Body of pancreas (tissue), 4 donors: ENCODE measurements at regions not wholly inside any gene's neighbourhood (a gene's known extent, or its start where the extent isn't known, plus 50 kb on each side); places are given as distances from the start of the nearest gene placed in this dataset.

Experiments used
- ATAC-seq: fragments of 150-250 bp; one replicate; pipeline ENCODE4 v1.9.1; 2016
- DNase-seq, 4 donors: peaks; one replicate each; pipeline ENCODE4 v3.0.0-alpha.2; 2019
- H3K27ac ChIP-seq, 4 donors: fragments of 200-600 bp; sonication (generic); 1 replicate in 3 of 4; 2 replicates in 1 of 4; pipeline versions ENCODE4 v1.5.1 to v1.6.1; 2016 to 2019; ENCODE audit warnings: mild to moderate bottlenecking in 1 of 4, mixed read lengths in 1 of 4, moderate library complexity in 1 of 4
- H3K27me3 ChIP-seq, 2 donors: fragments of 200-600 bp; sonication (generic); one replicate each; pipeline ENCODE4 v1.6.0; 2016; ENCODE audit warnings: mild to moderate bottlenecking in 1 of 2
- H3K36me3 ChIP-seq, 2 donors: fragments of 200-600 bp; sonication (generic); replicated peaks in 1 of 2; 2 replicates each; pipeline ENCODE4 v1.5.1; 2016; ENCODE audit warnings: low read depth in 2 of 2; ENCODE audit not compliant: insufficient read depth in 1 of 2
- H3K4me1 ChIP-seq: fragments of 200-600 bp; sonication (generic); one replicate; pipeline ENCODE4 v1.6.0; 2016
- H3K4me3 ChIP-seq, 2 donors: fragments of 200-600 bp; sonication (generic); 1 replicate in 1 of 2; 2 replicates in 1 of 2; pipeline ENCODE4 v1.5.1; 2016 to 2019
- H3K9me3 ChIP-seq, 3 donors: fragments of 200-600 bp; sonication (generic); 1 replicate in 2 of 3; 2 replicates in 1 of 3; pipeline ENCODE4 v1.5.1; 2016
- CTCF ChIP-seq, 7 experiments: fragments of 450-650 bp in 4 of 7; fragments of 200-600 bp in 3 of 7; sonication (generic) in 3 of 7; IDR thresholded peaks; one replicate each; pipeline ENCODE4 v1.5.1; 2016 to 2019; ENCODE audit warnings: antibody characterized with exemption in 7 of 7
- POLR2A ChIP-seq, 3 donors: fragments of 450-650 bp; IDR thresholded peaks; one replicate each; pipeline ENCODE4 v1.6.1; 2016; ENCODE audit warnings: antibody characterized with exemption in 3 of 3, mild to moderate bottlenecking in 2 of 3
- WGBS, 2 donors: methylation state at CpG; one replicate each; pipeline ENCODE4 v1.1.5; 2017; 5-methylcytosine and 5-hydroxymethylcytosine counted together
- intact Hi-C: fragments of 100-400 bp; cut with DNase I; formaldehyde crosslinking; loops from one replicate; pipeline ENCODE4 v1.15.1; 2023

- Histone ChIP-seq H3K27me3 (no peaks in the 10 kb centered on the region), H3K9me3 (no peaks in the 10 kb centered on the region), H3K4me1 (no peaks in the 10 kb centered on the region), H3K36me3 (no peaks in the 10 kb centered on the region), H3K4me3 (no peak overlapping the region), H3K27ac (no peak overlapping the region)
- TF ChIP-seq CTCF (IDR thresholded peaks at IDR 0.05) (no peak), POLR2A (IDR thresholded peaks at IDR 0.05) (no peak)
- intact Hi-C loops: no loop called here
- WGBS, 2 donors: 68 to 74% methylated on average over 3 of the region's 3 CpGs
- DNase-seq (no peak), ATAC-seq (no peak)
Measured at GRCh38 chr6:8943073-8943472, 507.7 kb upstream of the SLC35B3 start.

GRCh38 chr6:8941577-8941976 is 506.2 kb upstream of the SLC35B3 start:
- WGBS, 2 donors: 68 to 79% methylated on average over 2 of the region's 2 CpGs
- no peak overlapping the region for H3K27ac ChIP-seq
- TF ChIP-seq CTCF (IDR thresholded peaks at IDR 0.05) (no peak), POLR2A (IDR thresholded peaks at IDR 0.05) (no peak)
- DNase-seq (no peak), ATAC-seq (no peak)
- H3K27me3 ChIP-seq: no peaks in the 10 kb centered on the region
- H3K4me1 ChIP-seq: no peaks in the 10 kb centered on the region
- no peak overlapping the region for H3K4me3 ChIP-seq
- H3K9me3 ChIP-seq: no peaks in the 10 kb centered on the region
- intact Hi-C loops: no loop called here
- H3K36me3 ChIP-seq: no peaks in the 10 kb centered on the region

- intact Hi-C loops: no loop called here
- Histone ChIP-seq H3K27ac (no peak overlapping the region), H3K4me1 (no peaks in the 10 kb centered on the region), H3K9me3 (no peaks in the 10 kb centered on the region), H3K27me3 (no peaks in the 10 kb centered on the region), H3K36me3 (no peaks in the 10 kb centered on the region), H3K4me3 (no peak overlapping the region)
- ATAC-seq (no peak), DNase-seq (no peak)
- no peak for TF ChIP-seq CTCF (IDR thresholded peaks at IDR 0.05)
- no peak for TF ChIP-seq POLR2A (IDR thresholded peaks at IDR 0.05)
- WGBS, 2 donors: 77 to 93% methylated on average over 6 of the region's 6 CpGs
Measured at GRCh38 chr6:8940356-8940755, 505.0 kb upstream of the SLC35B3 start.

GRCh38 chr6:8939615-8940014 is 504.3 kb upstream of the SLC35B3 start:
- Histone ChIP-seq H3K27me3 (no peaks in the 10 kb centered on the region), H3K4me3 (no peak overlapping the region), H3K27ac (no peak overlapping the region), H3K36me3 (no peaks in the 10 kb centered on the region), H3K4me1 (no peaks in the 10 kb centered on the region), H3K9me3 (no peaks in the 10 kb centered on the region)
- TF ChIP-seq CTCF (IDR thresholded peaks at IDR 0.05): no peak
- no peak for TF ChIP-seq POLR2A (IDR thresholded peaks at IDR 0.05)
- ATAC-seq (peak; percentile 21), DNase-seq (peak in 1 of 4 donors; percentile 3)
- 10 to 17% methylated on average over 4 of the region's 4 CpGs for WGBS, 2 donors
- intact Hi-C loops: no loop called here

- Histone ChIP-seq H3K4me1 (no peaks in the 10 kb centered on the region), H3K36me3 (no peaks in the 10 kb centered on the region), H3K9me3 (no peaks in the 10 kb centered on the region), H3K27me3 (no peaks in the 10 kb centered on the region), H3K4me3 (no peak overlapping the region), H3K27ac (no peak overlapping the region)
- DNase-seq (no peak), ATAC-seq (no peak)
- TF ChIP-seq CTCF (IDR thresholded peaks at IDR 0.05) (no peak), POLR2A (IDR thresholded peaks at IDR 0.05) (no peak)
- intact Hi-C loops: no loop called here
- 44 to 50% methylated on average over 4 of the region's 4 CpGs for WGBS, 2 donors
Measured at GRCh38 chr6:8934318-8934717, 499.0 kb upstream of the SLC35B3 start.
